ENCODE measurements at regions not wholly inside any gene's neighbourhood (a gene's known extent, or its start where the extent isn't known, plus 50 kb on each side); places are given as distances from the start of the nearest gene placed in this dataset.

GRCh38 chr14:82445810-82446570, 912.3 kb upstream of the SEL1L start:
- DNase-seq (ENCODE audit: low spot score), result no peak

- DNase-seq (ENCODE audit: low spot score), result peak; percentile 53
Observed at GRCh38 chr14:82447586-82447985, 913.9 kb upstream of the SEL1L start.

- no peak for DNase-seq (ENCODE audit: low spot score)
Observed at GRCh38 chr14:82449926-82450468, 916.3 kb upstream of the SEL1L start.

- no peak for DNase-seq (ENCODE audit: low spot score)
Observed at GRCh38 chr14:82451675-82452074, 918.0 kb upstream of the SEL1L start.

- DNase-seq (ENCODE audit: low spot score), result no peak
Observed at GRCh38 chr14:82482345-82482744, 948.7 kb upstream of the SEL1L start.

- no peak for DNase-seq (ENCODE audit: low spot score)
Observed at GRCh38 chr14:82488473-82488872, 954.8 kb upstream of the SEL1L start.

GRCh38 chr14:82490397-82490796, 956.7 kb upstream of the SEL1L start:
- no peak for DNase-seq (ENCODE audit: low spot score)

- DNase-seq (ENCODE audit: low spot score), result no peak
Observed at GRCh38 chr14:82492157-82492556, 958.5 kb upstream of the SEL1L start.

GRCh38 chr14:82500222-82500621, 966.6 kb upstream of the SEL1L start:
- no peak for DNase-seq (ENCODE audit: low spot score)

GRCh38 chr14:82501554-82501953, 967.9 kb upstream of the SEL1L start:
- no peak for DNase-seq (ENCODE audit: low spot score)

GRCh38 chr14:82502043-82502442, 968.4 kb upstream of the SEL1L start:
- DNase-seq (ENCODE audit: low spot score), result no peak

- no peak for DNase-seq (ENCODE audit: low spot score)
Observed at GRCh38 chr14:82504894-82505293, 971.2 kb upstream of the SEL1L start.

- DNase-seq (ENCODE audit: low spot score), result no peak
Observed at GRCh38 chr14:82510007-82510406, 976.4 kb upstream of the SEL1L start.

- DNase-seq (ENCODE audit: low spot score), result no peak
Observed at GRCh38 chr14:82511399-82511798, 977.7 kb upstream of the SEL1L start.

- DNase-seq (ENCODE audit: low spot score), result no peak
Observed at GRCh38 chr14:82520765-82521164, 987.1 kb upstream of the SEL1L start.

- no peak for DNase-seq (ENCODE audit: low spot score)
Observed at GRCh38 chr14:82521191-82521590, 987.5 kb upstream of the SEL1L start.

GRCh38 chr14:82528016-82528415, 994.4 kb upstream of the SEL1L start:
- DNase-seq (ENCODE audit: low spot score), result no peak

- DNase-seq (ENCODE audit: low spot score), result no peak
Observed at GRCh38 chr14:82533351-82533750, 999.7 kb upstream of the SEL1L start.

- DNase-seq (ENCODE audit: low spot score), result no peak
Observed at GRCh38 chr14:82536566-82536965, 1002.9 kb upstream of the SEL1L start.

- DNase-seq (ENCODE audit: low spot score), result no peak
Observed at GRCh38 chr14:82537831-82538230, 1004.2 kb upstream of the SEL1L start.

- no peak for DNase-seq (ENCODE audit: low spot score)
Observed at GRCh38 chr14:82546401-82546800, 1012.7 kb upstream of the SEL1L start.

GRCh38 chr14:82549306-82549990, 1015.8 kb upstream of the SEL1L start:
- no peak for DNase-seq (ENCODE audit: low spot score)

GRCh38 chr14:82562881-82563280, 1029.2 kb upstream of the SEL1L start:
- no peak for DNase-seq (ENCODE audit: low spot score)
